ENCODE measurements at regions not wholly inside any gene's neighbourhood (a gene's known extent, or its start where the extent isn't known, plus 50 kb on each side); places are given as distances from the start of the nearest gene placed in this dataset.

DNA sequence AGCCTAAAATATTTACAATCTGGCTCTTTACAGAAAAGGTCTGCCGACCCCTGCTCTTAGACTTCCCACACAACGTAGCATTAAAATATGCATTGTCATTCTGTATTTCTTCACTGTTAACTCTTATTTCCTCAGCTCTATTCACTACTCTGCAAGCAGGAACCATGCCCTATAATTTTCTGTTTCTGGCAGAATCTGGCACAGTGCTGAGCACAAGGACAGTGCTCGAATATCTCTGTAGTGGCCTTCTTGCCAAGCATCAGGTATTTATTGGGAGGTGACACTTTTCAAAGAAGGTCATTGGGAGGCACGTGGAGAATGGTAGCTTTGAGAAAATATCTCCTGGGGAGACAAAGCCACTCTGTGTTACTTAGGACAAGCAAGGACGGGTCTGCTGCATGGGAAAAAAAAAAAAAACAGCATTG lies 77.9 kb downstream of the PSMG1 start:
- no peak for DNase-seq

DNA sequence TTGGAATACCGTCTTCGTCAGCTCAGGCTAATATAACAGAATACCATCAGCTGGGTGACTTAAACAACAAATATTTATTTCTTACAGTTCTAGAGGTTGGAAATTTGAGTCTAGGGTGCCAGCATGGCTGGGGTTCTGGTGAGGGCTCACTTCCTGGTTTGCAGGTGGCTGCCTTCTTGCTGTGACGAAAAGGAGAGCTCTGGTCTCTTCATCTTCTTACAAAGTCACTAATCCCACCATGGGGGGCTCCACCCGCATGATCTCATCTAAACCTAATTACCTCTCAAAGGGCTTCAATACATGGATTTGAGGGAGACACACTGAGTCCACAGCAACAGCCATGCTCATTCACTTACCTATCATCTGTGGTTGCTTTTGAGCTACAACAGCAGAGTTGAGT lies 78.3 kb downstream of the PSMG1 start:
- DNase-seq = no peak

DNA sequence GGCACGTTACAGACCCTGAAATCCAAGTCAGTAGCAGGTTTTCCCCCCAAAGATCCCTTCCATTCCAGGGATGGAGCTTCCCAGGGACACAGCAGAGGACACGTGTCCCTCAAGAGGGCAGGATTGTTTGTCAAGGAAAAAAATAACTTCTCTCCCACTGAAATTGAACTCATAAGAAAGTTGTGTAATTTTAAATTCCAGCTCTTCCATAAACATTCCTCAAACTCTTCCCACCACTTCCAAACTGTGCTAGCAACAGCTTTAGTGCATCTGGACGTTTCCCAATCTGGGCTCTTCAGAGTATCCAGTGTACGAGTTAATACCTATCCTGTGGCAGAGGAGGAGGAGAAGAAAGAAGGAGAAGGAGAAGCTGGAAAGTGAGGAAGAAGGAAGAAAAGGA lies 79.6 kb downstream of the PSMG1 start:
- DNase-seq = peak; percentile 93

DNA sequence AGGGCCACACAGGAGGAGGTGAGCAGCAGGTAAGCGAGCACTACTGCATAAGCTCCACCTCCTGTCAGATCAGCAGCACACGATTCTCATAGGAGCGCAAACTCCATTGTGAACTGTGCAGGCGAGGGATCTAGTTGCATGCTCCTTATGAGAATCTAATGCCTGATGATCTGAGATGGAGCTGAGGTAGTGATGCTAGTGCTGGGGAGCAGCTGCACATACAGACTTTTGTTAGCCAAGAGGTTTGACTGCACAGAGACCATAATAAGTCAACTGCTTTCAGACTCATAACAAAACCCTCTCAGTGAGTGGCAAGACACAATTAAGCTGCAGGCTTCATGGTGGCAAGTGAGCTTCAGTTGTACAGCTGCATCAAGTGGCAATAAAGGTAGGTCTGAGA lies 83.4 kb downstream of the PSMG1 start:
- DNase-seq = no peak

DNA sequence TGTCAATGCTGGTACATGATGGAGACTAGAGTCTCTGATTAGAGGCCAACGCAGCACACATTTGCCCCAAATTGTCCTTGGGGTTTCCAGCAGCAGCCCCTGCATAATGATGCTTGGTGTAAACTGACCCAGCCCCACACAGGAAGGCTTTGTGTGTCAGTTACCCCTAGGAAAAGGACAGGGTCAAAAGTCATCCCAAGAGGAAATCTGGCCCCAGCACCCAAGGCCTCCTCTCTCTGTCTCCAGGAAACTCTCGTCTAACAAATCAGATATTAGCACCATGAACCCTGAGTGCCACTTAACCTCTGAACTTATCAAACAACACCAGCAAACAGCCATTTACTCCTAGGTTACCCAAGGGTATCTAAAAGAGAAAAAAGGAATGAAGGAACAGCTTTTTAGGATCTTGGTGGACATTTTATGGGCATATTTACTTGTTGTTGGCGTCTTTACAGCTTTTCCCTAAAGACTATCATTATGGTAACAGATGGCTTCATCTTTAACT lies 84.5 kb downstream of the PSMG1 start:
- DNase-seq = no peak

DNA sequence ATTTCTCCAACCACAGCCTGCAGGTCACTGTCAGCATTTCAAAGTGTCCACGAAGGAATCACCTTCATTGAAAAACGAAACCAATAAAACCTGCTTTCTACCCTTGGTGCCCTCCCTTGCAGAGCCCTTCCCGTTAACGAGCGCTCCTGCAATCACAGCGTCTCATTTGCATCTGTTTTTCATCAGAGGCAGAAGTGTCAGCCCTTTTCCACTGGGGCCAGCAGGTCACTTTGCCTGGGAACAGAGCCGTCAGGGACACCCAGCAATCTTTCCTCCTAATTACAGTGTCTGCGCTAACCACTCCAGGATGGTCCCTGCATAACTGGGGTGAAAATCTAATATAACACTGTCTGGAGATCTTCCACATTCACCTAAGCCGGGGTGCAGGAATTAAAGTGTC lies 85.3 kb downstream of the PSMG1 start:
- no peak for DNase-seq

DNA sequence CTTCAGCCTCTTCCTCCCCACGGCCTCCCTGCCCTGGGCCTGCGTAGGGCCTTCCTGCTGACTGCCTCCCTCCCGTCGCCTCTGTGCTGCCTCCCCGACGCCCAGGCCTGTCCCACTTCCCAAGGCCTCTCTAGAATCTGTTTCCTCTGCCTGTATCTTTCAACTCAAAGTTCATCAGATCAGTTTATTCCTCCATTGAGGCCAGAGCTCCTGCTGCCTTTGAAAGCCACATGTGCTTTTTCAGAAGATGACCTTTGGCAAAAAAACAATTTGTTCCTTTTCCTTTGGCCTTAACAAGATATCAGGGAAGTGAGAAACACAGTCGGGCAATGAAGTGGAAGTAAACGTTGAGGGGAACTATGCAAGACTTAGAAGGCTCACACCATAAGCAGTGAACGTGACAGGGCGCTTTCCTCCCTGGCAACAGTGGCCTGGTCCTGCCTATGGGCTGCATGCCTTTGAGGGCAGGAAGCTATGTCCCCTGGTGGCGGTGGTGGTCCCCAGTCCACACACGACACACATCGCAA lies 85.9 kb downstream of the PSMG1 start:
- DNase-seq = no peak

DNA sequence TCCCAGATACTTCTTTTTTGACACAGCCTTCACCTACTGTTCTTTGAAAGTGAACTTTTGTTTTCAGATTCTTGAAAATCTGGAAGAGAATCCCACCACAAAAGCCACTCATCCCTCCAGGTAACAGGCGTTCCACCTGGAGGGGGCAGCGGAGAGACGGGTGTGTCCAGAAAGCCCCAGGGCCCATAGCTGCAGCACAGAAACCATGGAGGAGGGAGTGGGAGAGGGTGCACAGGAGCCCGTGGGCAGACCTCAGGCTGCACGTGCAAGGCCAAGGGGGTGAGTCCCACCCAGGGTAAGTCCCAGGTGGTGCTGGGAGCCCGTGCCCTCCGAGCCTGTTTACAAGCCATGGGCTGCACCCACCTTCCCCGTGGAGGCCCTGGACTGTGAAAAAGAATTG lies 86.5 kb downstream of the PSMG1 start:
- no peak for DNase-seq

DNA sequence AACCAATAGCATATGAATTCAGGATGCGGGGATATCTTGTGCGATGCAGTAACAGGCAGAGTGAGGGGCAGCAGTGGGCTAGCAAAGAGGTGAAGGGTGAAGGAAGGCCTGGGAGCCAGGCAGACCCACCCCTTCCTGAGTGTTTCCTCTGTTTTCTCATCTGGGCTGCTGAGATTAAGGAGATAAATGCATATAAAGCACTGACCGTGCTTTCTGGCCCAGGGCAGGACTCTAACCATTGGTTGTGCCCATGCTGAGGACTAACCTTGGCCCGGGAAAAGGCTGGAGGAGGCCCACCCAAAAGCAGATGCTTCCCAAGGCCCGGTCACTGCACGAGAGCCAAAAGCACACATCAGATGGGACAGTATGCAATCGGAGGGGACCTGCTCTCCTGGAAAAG lies 87.6 kb downstream of the PSMG1 start:
- no peak for DNase-seq

DNA sequence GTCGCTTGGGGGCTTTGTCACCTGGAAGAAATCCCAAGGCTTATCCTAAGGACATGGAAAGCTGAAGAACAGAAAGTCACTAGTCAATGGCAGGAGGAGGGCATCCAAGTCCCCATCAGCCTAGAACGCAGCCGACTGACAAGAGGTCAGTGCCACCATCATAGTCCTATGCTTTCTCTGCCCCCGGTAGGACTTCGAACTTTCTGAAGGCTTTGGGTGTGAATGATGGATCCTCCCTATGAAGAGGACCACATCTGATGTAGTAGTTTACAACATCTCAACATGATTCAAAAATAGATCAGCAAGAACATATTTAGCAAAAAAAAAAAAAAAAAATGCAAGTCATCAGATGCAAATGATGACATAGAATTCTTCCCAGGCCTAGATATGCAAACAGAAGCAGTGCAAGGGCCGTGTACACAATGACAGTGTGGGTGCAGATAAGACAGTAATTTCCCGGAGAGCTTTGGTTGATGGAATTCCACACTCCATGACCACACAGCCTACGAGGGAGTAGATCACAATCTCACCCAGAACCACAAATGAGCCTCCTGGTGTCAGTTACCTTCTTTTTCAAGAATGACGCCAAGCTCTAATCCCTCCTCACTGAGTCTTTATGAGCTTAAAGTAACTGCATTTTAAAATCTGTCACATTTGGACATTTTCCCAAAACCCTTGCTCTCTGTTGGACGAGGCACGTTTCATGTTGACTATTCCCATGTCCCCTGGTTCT lies 88.2 kb downstream of the PSMG1 start:
- DNase-seq = peak; percentile 91

DNA sequence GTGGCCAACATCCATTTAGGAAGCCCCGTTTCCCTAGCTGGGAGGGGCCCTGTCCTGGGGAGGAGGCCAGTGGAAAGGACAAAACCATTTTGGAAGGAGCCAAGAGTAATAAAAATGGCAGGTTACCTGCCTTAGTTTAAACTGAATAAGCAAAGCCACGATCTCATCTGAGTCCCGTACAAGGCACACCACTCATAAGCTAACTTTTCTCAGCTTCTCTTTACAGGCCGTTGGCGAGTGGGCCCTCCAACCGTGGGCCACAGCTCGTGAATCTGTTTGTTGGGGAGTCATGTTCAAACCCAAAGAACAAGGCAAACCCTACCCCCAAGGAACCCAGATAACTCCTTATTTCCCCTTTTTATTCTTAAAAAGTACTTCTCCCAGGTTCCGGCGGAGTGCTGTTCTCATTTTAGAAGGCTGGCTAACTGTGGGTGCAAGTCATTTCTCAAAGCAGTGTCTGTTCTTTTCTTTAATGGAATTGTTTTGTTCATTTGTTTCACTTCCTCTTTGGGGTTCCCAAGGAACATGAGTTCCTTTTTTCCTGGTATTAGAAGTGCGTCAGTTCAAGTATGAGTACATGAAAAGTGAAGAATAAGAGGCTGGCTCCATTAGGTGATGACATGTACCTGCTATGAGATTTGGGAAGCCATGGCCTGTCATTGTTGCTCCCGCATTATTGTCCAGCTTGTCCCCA lies 89.0 kb downstream of the PSMG1 start:
- no peak for DNase-seq

DNA sequence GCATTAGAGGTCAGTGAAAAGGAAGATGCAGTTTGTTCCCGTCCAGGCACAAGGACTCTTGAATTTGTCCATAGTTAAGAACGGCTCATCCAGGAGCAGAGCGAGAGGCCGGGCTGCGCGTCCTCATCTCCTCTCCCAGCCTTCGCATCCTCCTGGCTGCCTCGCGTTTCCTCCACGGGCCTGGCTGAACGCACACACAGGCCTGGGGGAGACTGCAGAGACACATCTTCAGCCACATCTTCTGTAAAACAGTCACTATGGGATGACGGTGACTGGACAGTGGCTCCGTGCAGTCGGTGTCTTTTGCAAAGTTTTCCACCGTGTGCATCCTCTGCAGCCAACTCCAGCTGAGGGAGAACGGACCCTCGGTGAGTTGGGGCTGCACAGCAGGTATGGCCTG lies 89.7 kb downstream of the PSMG1 start:
- no peak for DNase-seq

DNA sequence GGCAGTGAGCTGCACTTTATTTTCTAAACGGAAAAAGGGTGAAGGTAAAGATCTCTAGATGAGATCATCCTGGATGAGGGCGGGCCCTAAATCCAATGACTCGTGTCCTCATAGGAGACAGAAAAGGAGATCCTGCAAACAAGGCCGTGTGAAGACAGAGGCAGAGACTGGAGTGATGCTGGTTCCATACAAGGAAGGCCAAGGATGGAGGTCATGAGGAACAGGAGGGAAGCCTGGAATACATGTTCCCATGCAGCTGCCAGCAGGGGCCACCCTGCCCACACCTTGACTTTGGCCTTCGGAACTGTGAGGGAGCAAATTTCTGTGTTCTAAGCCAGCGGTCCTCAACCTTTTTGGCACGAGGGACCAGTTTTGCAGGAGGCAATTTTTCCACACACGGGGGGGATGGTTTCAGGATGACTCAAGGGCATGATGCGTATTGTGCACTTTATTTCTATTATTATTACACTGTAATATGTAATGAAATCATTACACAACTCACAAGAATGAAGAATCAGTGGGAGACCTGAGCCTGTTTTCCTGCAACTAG lies 94.3 kb downstream of the PSMG1 start:
- peak; percentile 51 for DNase-seq

DNA sequence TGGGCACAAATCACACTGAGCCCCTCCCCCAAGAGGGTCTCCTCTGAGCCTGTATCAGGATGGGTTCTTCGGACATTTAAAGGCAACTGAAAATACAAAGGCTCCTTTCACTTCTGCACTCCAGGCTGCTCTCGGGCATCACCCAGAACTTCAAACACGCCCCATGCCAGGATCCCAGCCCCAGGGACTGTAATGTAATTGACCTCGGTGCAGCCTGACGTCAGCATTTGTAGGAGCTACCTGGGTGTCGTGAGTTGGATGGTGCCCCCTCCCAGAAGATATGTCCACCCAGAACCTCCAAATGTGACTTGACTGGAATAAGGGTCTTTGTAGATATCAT lies 95.2 kb downstream of the PSMG1 start:
- no peak for DNase-seq

DNA sequence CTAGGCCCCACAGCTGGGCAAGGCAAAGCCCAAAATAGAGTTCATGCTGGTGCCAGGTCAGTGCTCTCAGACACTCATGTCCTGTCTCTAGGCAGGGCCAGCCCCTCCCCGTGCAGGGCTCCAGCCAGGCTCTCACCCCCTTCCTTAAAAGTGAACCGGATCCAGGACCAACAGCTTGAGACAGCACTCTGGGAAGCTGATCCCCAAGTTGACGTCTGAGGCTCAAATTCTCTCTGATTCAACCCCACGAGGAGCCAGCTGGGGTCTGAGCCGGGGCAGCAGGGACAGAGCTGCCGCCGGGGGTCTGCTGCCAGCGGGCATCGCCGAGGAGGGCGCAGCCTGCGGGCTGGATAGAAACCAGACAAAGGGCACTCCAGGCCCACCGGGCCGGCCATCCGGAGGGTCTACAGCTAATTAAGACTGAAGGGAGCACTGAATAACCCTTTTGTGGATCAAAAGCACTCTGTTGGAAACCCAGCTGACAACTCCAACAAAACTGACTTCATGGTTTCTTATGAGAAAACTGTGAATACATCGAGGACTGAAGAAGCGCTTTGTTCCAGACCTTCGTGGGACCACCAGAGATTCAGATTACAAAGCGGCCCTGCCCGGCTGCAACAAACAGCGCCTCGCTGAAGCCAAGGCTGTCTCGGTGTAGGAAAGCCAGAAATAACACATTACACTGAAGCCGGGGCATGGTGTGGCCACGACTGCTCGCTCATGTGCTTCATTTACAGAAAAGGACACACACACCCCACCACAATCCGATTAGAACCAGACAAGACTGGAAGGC lies 95.8 kb downstream of the PSMG1 start:
- no peak for DNase-seq

DNA sequence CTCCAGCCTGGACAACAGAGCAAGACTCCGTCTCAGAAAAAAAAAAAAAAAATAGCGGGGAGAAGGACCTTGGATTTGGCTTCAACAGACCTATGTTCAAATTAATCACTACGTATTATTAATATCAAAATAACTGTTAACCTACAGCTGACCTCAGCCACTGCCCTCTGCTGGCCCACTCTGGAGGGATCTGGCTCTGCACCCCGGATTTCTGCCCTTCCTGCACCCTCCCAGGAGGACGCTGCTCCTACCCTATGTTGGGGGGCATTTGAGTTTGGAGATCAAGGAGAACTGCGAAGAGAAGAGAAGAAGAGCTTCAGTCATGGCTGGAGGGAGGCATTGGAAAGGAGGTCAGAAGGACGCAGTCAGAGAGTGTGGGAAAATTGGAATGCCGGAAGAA lies 96.7 kb downstream of the PSMG1 start:
- DNase-seq = no peak

DNA sequence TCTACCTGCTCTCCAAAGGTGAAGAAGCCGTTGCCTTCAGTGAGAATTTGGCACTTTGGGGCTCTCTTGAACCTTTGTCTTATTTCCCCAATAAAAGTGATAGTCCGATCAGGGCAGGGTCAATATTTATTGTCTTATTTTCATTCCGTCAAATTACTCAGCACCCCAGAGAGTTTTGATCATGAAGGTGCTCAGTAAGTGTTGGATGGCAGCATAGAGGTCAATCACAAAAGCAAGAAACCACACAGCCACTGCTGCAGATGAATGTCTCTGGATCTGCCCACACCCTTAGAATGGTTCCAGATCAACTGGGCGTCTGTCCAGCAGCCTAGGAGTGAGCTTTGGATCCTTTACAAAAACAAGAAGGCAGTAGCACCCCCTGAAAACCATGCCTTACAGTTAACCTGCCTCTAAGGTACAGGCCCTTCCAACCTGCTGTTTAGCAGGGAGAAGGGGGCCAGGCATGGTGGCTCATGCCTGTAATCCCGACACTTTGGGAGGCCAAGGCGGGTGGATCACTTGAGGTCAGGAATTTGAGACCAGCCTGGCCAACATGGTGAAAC lies 97.3 kb downstream of the PSMG1 start:
- DNase-seq = no peak

DNA sequence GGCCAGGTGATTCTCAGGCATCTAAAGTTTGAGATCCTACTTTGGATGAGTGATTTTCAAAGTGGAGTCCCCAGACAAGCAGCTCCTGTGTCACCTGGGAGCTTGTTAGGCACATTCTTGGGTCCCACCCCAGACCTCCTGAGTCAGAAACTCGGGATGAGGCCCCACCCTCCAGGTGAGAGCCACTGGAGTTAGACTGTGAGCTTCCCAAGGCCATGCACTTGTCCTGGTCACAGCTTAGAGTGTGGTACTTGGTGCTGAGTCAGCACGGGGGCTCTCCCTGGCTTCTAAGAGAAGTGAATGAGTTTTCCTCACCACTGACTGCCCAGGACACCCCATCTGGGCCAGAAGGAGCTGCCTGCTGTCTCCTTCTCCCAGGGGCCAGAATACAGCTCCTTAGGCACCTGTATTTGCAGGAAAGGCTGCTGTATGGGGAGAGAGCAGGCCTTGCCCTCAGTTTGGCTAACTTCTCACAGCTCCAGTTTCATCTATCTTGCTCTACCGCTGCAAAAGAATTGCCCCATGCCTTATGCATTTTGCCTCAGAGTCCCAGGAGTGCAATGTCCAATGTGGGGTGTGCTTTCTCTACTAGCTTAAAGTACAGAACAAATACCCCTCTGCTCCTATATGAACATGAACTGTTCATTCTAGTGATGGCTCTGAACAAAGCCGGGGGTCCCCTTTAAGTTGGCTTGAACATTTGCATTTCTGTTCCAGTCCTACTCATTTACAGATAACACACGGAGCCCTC lies 98.1 kb downstream of the PSMG1 start:
- no peak for DNase-seq

DNA sequence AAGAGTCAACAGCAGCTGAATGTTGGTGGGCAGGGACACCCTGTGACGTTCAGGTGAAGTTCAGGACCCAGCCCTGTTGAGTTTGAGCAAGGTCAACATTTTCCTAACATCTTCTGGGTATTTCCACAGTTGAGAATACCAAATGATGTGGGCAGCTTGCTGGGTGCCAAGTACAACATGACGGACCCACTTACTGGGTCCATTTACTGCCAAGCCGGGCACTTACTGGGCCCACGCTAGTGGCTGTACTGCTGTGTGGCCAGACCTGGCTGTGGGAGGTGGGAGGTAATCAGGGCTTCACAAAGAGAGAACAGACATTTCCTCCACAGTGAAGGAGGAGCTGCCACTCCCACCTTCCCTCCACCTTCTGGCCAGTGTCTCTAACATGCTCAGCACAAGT lies 99.2 kb downstream of the PSMG1 start:
- DNase-seq = no peak

DNA sequence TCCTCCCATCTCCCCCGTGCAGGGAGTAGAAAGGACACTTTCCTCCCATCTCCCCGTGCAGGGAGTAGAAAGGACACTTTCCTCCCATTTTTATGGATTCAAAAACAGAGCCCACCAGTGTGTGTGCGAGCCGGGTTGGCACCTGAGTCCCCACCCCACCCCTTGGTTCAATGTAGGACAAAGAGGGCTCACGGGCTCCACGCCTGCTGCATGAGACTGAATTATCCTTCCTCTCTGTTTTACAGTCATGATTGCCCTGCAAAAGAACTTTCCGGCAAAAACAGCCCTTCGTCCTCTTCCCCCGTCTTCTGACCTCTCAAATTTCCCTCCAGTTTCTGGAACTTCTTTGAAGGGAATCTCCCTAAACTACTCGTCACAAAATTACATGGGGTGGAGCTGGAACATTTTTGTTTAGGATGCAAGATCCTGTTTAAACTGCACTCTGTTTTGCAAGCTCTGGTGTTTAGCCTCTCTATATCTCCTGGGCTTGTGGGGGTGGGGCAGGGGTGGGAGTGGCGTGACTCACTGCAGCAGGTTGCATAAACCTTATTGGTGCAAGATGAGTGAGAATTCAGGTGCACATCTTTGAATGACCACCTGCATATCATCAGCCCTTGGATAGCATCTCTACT lies 99.8 kb downstream of the PSMG1 start:
- no peak for DNase-seq

DNA sequence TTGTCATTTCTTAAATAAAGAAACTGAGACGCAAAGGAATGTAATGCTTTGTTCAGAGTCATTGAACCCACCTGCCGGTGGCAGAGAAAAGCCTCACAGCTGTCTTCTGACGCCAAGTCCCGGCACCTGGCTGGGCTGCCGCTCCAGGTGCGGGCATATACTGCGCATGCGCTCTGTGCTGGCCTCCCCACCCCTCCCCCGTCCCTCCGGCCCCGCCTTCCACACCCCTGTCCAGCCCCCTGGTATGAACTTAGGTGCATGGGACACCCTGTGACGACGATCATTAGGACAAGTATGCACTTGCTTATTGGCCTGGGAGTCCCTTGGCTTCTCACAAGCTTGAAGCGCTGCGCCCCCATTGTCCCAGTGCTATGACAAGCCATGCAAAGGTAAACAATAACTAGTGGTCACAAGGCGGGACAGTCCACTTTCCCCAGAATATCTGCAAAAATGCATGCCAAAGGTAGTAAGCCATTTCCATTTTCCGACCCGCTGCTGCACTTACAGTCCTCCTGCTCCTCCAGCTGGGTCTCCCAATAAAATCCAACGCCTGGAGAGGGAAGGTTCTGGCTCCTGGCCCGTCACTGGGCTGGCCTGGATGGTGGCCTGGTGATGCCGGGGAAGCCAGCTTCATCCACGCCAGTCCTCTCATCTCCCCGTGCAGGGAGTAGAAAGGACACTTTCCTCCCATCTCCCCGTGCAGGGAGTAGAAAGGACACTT lies 100.4 kb downstream of the PSMG1 start:
- DNase-seq = no peak
